H1 (cell line): ENCODE measurements at regions not wholly inside any gene's neighbourhood (a gene's known extent, or its start where the extent isn't known, plus 50 kb on each side); places are given as distances from the start of the nearest gene placed in this dataset.

Experiments used
- CTCF ChIA-PET: fragments of 300-600 bp; sonication (Branson Sonifier 250); formaldehyde crosslinking; loops from one replicate; lab custom pipeline; 2021; ENCODE audit not compliant: partially characterized antibody; lab: Charles Lee
- POLR2A ChIA-PET: fragments of 300-600 bp; sonication (Branson Sonifier 250); formaldehyde crosslinking; loops from one replicate; lab custom pipeline; 2021; ENCODE audit warnings: inconsistent platforms; ENCODE audit not compliant: partially characterized antibody; lab: Charles Lee
- DNase-seq, 2 experiments: peaks; one replicate each; pipeline versions ENCODE4 v3.0.0 to v3.0.0-alpha.2; 2010 to 2022; ENCODE audit warnings: low spot score in 2 of 2, low read depth in 1 of 2, mixed read lengths in 1 of 2
- FAIRE-seq: peaks from 2 replicates; lab custom pipeline; 2011; peaks lifted over from hg19 to GRCh38; lab: Jason Lieb, UNC
- H2AFZ ChIP-seq: 2 replicates; pipeline ENCODE4 v1.8.1; 2012; ENCODE audit warnings: low read length, inconsistent platforms
- H2AK5ac ChIP-seq: 2 replicates; pipeline ENCODE4 v1.6.1; 2013; ENCODE audit warnings: low read depth, low read length
- H2BK120ac ChIP-seq: replicated peaks from 2 replicates; pipeline ENCODE3; 2013; ENCODE audit warnings: low read depth, low read length, inconsistent platforms
- H2BK12ac ChIP-seq: 2 replicates; pipeline ENCODE4 v1.6.1; 2013; ENCODE audit warnings: low read depth, low read length
- H2BK15ac ChIP-seq: 2 replicates; pipeline ENCODE4 v1.6.1; 2013; ENCODE audit warnings: low read length
- H2BK20ac ChIP-seq: 2 replicates; pipeline ENCODE4 v1.6.1; 2013; ENCODE audit warnings: low read length
- H2BK5ac ChIP-seq: 2 replicates; pipeline ENCODE4 v1.6.1; 2013; ENCODE audit warnings: low read depth, low read length
- H3K14ac ChIP-seq: 2 replicates; pipeline ENCODE4 v1.6.1; 2013; ENCODE audit warnings: inconsistent platforms; ENCODE audit not compliant: insufficient read length
- H3K18ac ChIP-seq: 2 replicates; pipeline ENCODE4 v1.6.1; 2013; ENCODE audit warnings: low read length; ENCODE audit errors: extremely low read depth
- H3K23ac ChIP-seq: 2 replicates; pipeline ENCODE4 v1.6.1; 2013; ENCODE audit warnings: inconsistent platforms; ENCODE audit not compliant: insufficient read length
- H3K23me2 ChIP-seq: 2 replicates; pipeline ENCODE4 v1.6.1; 2013; ENCODE audit warnings: low read depth, low read length
- H3K27ac ChIP-seq: 2 replicates; pipeline ENCODE4 v1.6.1; 2011; ENCODE audit warnings: low read depth, low read length, inconsistent platforms
- H3K27me3 ChIP-seq, 4 experiments: replicated peaks in 1 of 4; 1 replicate in 1 of 4; 2 replicates in 3 of 4; pipeline versions ENCODE4 v1.6.1 to v1.8.1; 2011 to 2013; ENCODE audit warnings: low read length in 3 of 4, mild to moderate bottlenecking in 3 of 4, inconsistent platforms in 2 of 4, mixed read lengths in 2 of 4, moderate library complexity in 1 of 4; ENCODE audit not compliant: control insufficient read depth in 3 of 4, insufficient read depth in 3 of 4; ENCODE audit errors: extremely low read depth in 1 of 4
- H3K36me3 ChIP-seq, 4 experiments: 2 replicates each; pipeline versions ENCODE4 v1.6.1 to v1.8.1; 2011 to 2013; ENCODE audit warnings: mild to moderate bottlenecking in 4 of 4, low read length in 3 of 4, moderate library complexity in 2 of 4, control low read depth in 1 of 4, inconsistent platforms in 1 of 4; ENCODE audit not compliant: insufficient read depth in 4 of 4, control insufficient read depth in 2 of 4
- H3K4ac ChIP-seq: replicated peaks from 2 replicates; pipeline ENCODE3; 2013; ENCODE audit warnings: low read length, low read depth, mixed read lengths, inconsistent platforms; ENCODE audit not compliant: insufficient read length
- H3K4me1 ChIP-seq, 4 experiments: replicated peaks in 1 of 4; 1 replicate in 1 of 4; 2 replicates in 3 of 4; pipeline versions ENCODE4 v1.6.1 to v1.8.1; 2011 to 2013; ENCODE audit warnings: low read length in 3 of 4, inconsistent platforms in 2 of 4, mixed read lengths in 1 of 4; ENCODE audit not compliant: insufficient read depth in 4 of 4, control insufficient read depth in 3 of 4
- H3K4me2 ChIP-seq, 2 experiments: 2 replicates each; pipeline versions ENCODE4 v1.6.1 to v1.8.1; 2011 to 2013; ENCODE audit warnings: low read depth in 2 of 2, low read length in 2 of 2, control low read depth in 1 of 2, inconsistent platforms in 1 of 2, mild to moderate bottlenecking in 1 of 2; ENCODE audit not compliant: insufficient read depth in 1 of 2
- H3K4me3 ChIP-seq, 4 experiments: fragments of 200-600, 300-600 bp in 1 of 4; sonication (generic), shearing (Covaris generic), sonication (Bioruptor Twin) in 1 of 4; 2 replicates each; pipeline versions ENCODE4 v1.5.1 to v1.8.1; 2011 to 2016; ENCODE audit warnings: low read length in 4 of 4, low read depth in 3 of 4, control low read depth in 2 of 4, inconsistent platforms in 2 of 4, mild to moderate bottlenecking in 2 of 4, mixed read lengths in 1 of 4, moderate library complexity in 1 of 4; ENCODE audit not compliant: insufficient read depth in 2 of 4; ENCODE audit errors: extremely low read depth in 1 of 4
- H3K56ac ChIP-seq: replicated peaks from 2 replicates; pipeline ENCODE3; 2013; ENCODE audit warnings: low read depth, mild to moderate bottlenecking, mixed read lengths, low read length, inconsistent platforms; ENCODE audit not compliant: insufficient read length
- H3K79me1 ChIP-seq: 2 replicates; pipeline ENCODE4 v1.6.1; 2013; ENCODE audit warnings: low read depth, low read length, control low read depth
- H3K79me2 ChIP-seq, 2 experiments: 2 replicates each; pipeline versions ENCODE4 v1.6.1 to v1.8.1; 2012 to 2013; ENCODE audit warnings: low read length in 2 of 2, mild to moderate bottlenecking in 2 of 2, inconsistent platforms in 1 of 2; ENCODE audit not compliant: insufficient read depth in 2 of 2, control insufficient read depth in 1 of 2
- H3K9ac ChIP-seq, 4 experiments: replicated peaks in 1 of 4; 1 replicate in 1 of 4; 2 replicates in 3 of 4; pipeline versions ENCODE4 v1.6.1 to v1.8.1; 2011 to 2013; ENCODE audit warnings: low read depth in 3 of 4, low read length in 3 of 4, control low read depth in 2 of 4, mild to moderate bottlenecking in 2 of 4, moderate library complexity in 2 of 4, inconsistent platforms in 1 of 4; ENCODE audit errors: extremely low read depth in 1 of 4
- H3K9me3 ChIP-seq, 2 experiments: 2 replicates each; pipeline versions ENCODE4 v1.6.1 to v1.8.1; 2012 to 2013; ENCODE audit warnings: mild to moderate bottlenecking in 2 of 2, moderate library complexity in 2 of 2, control low read depth in 1 of 2, inconsistent platforms in 1 of 2, low read depth in 1 of 2, low read length in 1 of 2, mixed read lengths in 1 of 2; ENCODE audit not compliant: insufficient read depth in 2 of 2
- H4K20me1 ChIP-seq, 2 experiments: replicated peaks in 1 of 2; 2 replicates each; pipeline versions ENCODE3 to v1.8.1; 2011 to 2013; ENCODE audit warnings: inconsistent platforms in 2 of 2, low read length in 2 of 2, mild to moderate bottlenecking in 1 of 2; ENCODE audit not compliant: insufficient read depth in 2 of 2, control insufficient read depth in 1 of 2
- H4K5ac ChIP-seq: 2 replicates; pipeline ENCODE4 v1.6.1; 2013; ENCODE audit warnings: low read length, low read depth, mixed read lengths, inconsistent platforms; ENCODE audit not compliant: insufficient read length
- H4K8ac ChIP-seq: 2 replicates; pipeline ENCODE4 v1.8.0; 2013; ENCODE audit warnings: mild to moderate bottlenecking, moderate library complexity, low read length, inconsistent platforms; ENCODE audit not compliant: insufficient read depth; ENCODE audit errors: extremely low read depth
- H4K91ac ChIP-seq: replicated peaks from 2 replicates; pipeline ENCODE3; 2013; ENCODE audit warnings: low read length, mixed read lengths, inconsistent platforms; ENCODE audit not compliant: insufficient read length
- CTCF ChIP-seq, 3 experiments: IDR thresholded peaks; 1 replicate in 2 of 3; 2 replicates in 1 of 3; pipeline versions ENCODE4 v1.5.1 to v1.6.1; 2011; ENCODE audit warnings: low read length in 3 of 3, mild to moderate bottlenecking in 3 of 3, inconsistent platforms in 2 of 3, low read depth in 1 of 3, moderate library complexity in 1 of 3; ENCODE audit not compliant: insufficient read depth in 1 of 3; ENCODE audit errors: control extremely low read depth in 1 of 3
- KDM5A ChIP-seq: fragments of 200-600 bp; IDR thresholded peaks from 2 replicates; pipeline ENCODE4 v1.7.1; 2012; ENCODE audit warnings: mild to moderate bottlenecking, low read length, inconsistent platforms, mixed read lengths
- POLR2A ChIP-seq, 2 experiments: IDR thresholded peaks; 1 replicate in 1 of 2; 2 replicates in 1 of 2; pipeline ENCODE4 v1.6.1; 2011; ENCODE audit warnings: low read depth in 2 of 2, low read length in 2 of 2, mild to moderate bottlenecking in 2 of 2; ENCODE audit errors: control extremely low read depth in 1 of 2

DNA sequence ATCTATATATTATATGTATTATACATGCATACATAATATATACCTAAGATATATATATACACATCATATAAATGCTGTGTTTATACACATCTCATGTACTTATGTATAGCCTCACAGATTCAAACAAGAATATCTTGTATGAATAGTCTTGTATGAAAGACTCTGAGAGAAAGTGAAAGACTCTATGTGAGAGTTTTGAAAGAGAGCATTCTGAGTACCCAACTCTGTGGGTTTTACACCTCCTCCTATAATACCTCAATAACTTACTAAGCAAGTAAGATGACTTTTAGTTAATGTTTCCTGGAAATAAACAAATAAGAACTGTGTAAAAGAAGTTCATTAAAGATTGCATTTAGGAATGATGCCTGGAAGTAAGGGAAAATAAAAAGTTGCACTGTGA, 108.1 kb upstream of the GMNC start:
- H2BK5ac ChIP-seq = no peak overlapping the region
- H3K79me1 ChIP-seq = no peaks in the 10 kb centered on the region
- ChIA-PET POLR2A (no interaction called here), CTCF (interaction anchor here (0.8 to 1.1 kb wide), 4 partner anchors 13 to 88 kb away, joined by 3 to 4 read pairs (median 4); no protein-coding TSS in a partner anchor)
- H2BK15ac ChIP-seq = no peak overlapping the region
- H4K20me1 ChIP-seq = no peaks in the 10 kb centered on the region
- no peak overlapping the region for H2BK20ac ChIP-seq
- no peak overlapping the region for H2AK5ac ChIP-seq
- H4K91ac ChIP-seq = no peak overlapping the region
- H3K27me3 ChIP-seq = no peaks in the 10 kb centered on the region
- no peak overlapping the region for H3K4me3 ChIP-seq
- no peaks in the 10 kb centered on the region for H3K9me3 ChIP-seq
- no peak overlapping the region for H3K4me2 ChIP-seq
- no peak for FAIRE-seq
- H3K27ac ChIP-seq = no peak overlapping the region
- no peak overlapping the region for H3K23ac ChIP-seq
- no peak overlapping the region for H4K8ac ChIP-seq
- H3K18ac ChIP-seq = no peak overlapping the region
- H3K14ac ChIP-seq = no peak overlapping the region
- no peaks in the 10 kb centered on the region; a peak in 2 of 7 replicates for H3K4me1 ChIP-seq
- DNase-seq = no peak
- no peak overlapping the region for H4K5ac ChIP-seq
- no peaks in the 10 kb centered on the region for H3K79me2 ChIP-seq
- no peaks in the 10 kb centered on the region for H3K23me2 ChIP-seq
- H3K56ac ChIP-seq = no peak overlapping the region
- no peak overlapping the region for H2BK12ac ChIP-seq
- H3K9ac ChIP-seq = no peak overlapping the region
- no peak overlapping the region for H2BK120ac ChIP-seq
- H3K4ac ChIP-seq = no peak overlapping the region
- no peak overlapping the region for H2AFZ ChIP-seq
- H3K36me3 ChIP-seq = no peaks in the 10 kb centered on the region
- no peak for TF ChIP-seq POLR2A (IDR thresholded peaks at IDR 0.05; ENCODE audit: control extremely low read depth in 1 of 2, low read depth in 2 of 2, low read length in 2 of 2)
- TF ChIP-seq KDM5A = no peak
- TF ChIP-seq CTCF (IDR thresholded peaks at IDR 0.05; ENCODE audit: control extremely low read depth in 1 of 3, insufficient read depth in 1 of 3, low read depth in 1 of 3, low read length in 3 of 3) = no peak
